ENCODE measurements at regions not wholly inside any gene's neighbourhood (a gene's known extent, or its start where the extent isn't known, plus 50 kb on each side); places are given as distances from the start of the nearest gene placed in this dataset.
A peak's percentile ranks its signal among the peaks of the same experiment; 100 is the strongest.
"Not testable (repeated sequence)": the region's sequence is repeated elsewhere in the genome, so short reads cannot be mapped to it uniquely, and the experiment has no call there.

DNA sequence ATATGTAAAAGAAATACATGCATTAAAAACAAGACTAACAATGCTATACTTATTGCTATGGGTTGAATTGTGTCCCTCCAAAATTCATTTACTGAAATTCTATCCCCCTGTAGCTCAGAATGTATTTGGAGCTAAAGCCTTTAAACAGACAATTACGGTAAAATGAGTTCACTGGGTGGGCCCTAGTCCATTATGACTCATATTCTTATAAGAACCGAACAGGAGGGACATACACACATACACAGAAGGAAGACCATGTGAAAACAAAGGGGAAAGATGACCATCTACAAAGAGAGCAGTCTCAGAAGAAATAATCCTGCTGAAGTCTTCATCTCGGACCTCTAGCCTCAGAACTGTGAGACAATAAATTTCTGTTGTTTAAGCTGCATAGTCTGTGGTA lies 77.1 kb upstream of the ANKS1B start:
- H3K4me3 ChIP-seq (replicated peaks in 1 of 4; ENCODE audit: control extremely low read depth in 1 of 4, insufficient read depth in 1 of 4, low read depth in 3 of 4, low read length in 4 of 4): no peak overlapping the region
- no peak overlapping the region for H2AFZ ChIP-seq (ENCODE audit: low read length)
- H3K79me2 ChIP-seq (ENCODE audit: control insufficient read depth, insufficient read depth, low read length): no peaks in the 10 kb centered on the region
- no peaks in the 10 kb centered on the region for H3K4me1 ChIP-seq (ENCODE audit: control insufficient read depth, extremely low read depth, insufficient read depth, low read length)
- no peak overlapping the region for H3K9ac ChIP-seq (ENCODE audit: insufficient read depth, low read length)
- H3K4me2 ChIP-seq (ENCODE audit: extremely low read depth, insufficient read depth, low read length): no peak overlapping the region
- H3K27me3 ChIP-seq (ENCODE audit: control insufficient read depth, insufficient read depth, low read length): no peaks in the 10 kb centered on the region
- H3K27ac ChIP-seq (ENCODE audit: insufficient read depth, low read length): no peak overlapping the region
- H3K9me3 ChIP-seq (ENCODE audit: control insufficient read depth, insufficient read depth, low read depth, low read length): no peaks in the 10 kb centered on the region
- DNase-seq (ENCODE audit: low read depth in 2 of 2): peak; percentile 22 to 46
- no peaks in the 10 kb centered on the region for H3K36me3 ChIP-seq (ENCODE audit: control insufficient read depth, insufficient read depth, low read length)
- H4K20me1 ChIP-seq (ENCODE audit: control insufficient read depth, extremely low read depth, insufficient read depth, low read length): no peaks in the 10 kb centered on the region
- no peak for TF ChIP-seq EZH2 (IDR thresholded peaks at IDR 0.05; ENCODE audit: low read length, missing control alignments)
- TF ChIP-seq, protein P1, sequence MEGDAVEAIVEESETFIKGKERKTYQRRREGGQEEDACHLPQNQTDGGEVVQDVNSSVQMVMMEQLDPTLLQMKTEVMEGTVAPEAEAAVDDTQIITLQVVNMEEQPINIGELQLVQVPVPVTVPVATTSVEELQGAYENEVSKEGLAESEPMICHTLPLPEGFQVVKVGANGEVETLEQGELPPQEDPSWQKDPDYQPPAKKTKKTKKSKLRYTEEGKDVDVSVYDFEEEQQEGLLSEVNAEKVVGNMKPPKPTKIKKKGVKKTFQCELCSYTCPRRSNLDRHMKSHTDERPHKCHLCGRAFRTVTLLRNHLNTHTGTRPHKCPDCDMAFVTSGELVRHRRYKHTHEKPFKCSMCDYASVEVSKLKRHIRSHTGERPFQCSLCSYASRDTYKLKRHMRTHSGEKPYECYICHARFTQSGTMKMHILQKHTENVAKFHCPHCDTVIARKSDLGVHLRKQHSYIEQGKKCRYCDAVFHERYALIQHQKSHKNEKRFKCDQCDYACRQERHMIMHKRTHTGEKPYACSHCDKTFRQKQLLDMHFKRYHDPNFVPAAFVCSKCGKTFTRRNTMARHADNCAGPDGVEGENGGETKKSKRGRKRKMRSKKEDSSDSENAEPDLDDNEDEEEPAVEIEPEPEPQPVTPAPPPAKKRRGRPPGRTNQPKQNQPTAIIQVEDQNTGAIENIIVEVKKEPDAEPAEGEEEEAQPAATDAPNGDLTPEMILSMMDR (conservative IDR thresholded peaks at IDR 0.05 in 1 of 2, IDR thresholded peaks at IDR 0.05 in 1 of 2; ENCODE audit: low read depth in 1 of 2, low read length in 2 of 2): no peak

DNA sequence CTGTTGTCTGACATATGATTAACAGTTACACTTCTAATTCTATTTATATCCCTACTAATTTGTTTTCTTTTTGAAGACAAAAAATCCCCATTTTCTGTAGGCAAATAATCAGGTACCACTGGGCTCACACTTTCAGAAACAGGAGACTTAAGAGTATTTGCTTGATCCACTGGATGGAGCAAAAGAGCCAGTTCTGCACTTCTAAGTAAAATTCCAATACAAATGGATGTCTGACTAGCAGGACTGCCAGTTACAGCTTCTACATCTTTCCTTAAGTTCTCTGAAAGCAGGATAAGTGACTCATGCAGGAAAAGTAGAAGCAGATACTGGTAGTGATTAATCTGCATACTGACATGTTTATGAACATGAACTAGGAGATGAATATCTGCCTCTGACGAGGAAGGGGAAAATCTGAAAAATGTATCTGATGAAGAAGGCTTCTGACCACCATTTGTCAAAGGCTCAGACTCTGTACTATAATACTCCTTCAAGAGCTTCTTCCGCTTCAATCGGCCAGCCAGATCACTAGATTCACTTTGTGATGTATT lies 73.8 kb upstream of the ANKS1B start:
- no peaks in the 10 kb centered on the region for H4K20me1 ChIP-seq (ENCODE audit: control insufficient read depth, extremely low read depth, insufficient read depth, low read length)
- H3K79me2 ChIP-seq (ENCODE audit: control insufficient read depth, insufficient read depth, low read length): no peaks in the 10 kb centered on the region
- H3K27me3 ChIP-seq (ENCODE audit: control insufficient read depth, insufficient read depth, low read length): no peaks in the 10 kb centered on the region
- H2AFZ ChIP-seq (ENCODE audit: low read length): no peak overlapping the region
- H3K4me2 ChIP-seq (ENCODE audit: extremely low read depth, insufficient read depth, low read length): no peak overlapping the region
- no peak overlapping the region for H3K4me3 ChIP-seq (replicated peaks in 1 of 4; ENCODE audit: control extremely low read depth in 1 of 4, insufficient read depth in 1 of 4, low read depth in 3 of 4, low read length in 4 of 4)
- TF ChIP-seq, protein P1 (conservative IDR thresholded peaks at IDR 0.05 in 1 of 2, IDR thresholded peaks at IDR 0.05 in 1 of 2; ENCODE audit: low read depth in 1 of 2, low read length in 2 of 2): peak; percentile 45 to 53
- TF ChIP-seq EZH2 (IDR thresholded peaks at IDR 0.05; ENCODE audit: low read length, missing control alignments): no peak
- H3K27ac ChIP-seq (ENCODE audit: insufficient read depth, low read length): no peak overlapping the region
- DNase-seq (ENCODE audit: low read depth in 2 of 2): peak; percentile 86 to 97
- H3K4me1 ChIP-seq (ENCODE audit: control insufficient read depth, extremely low read depth, insufficient read depth, low read length): no peaks in the 10 kb centered on the region
- H3K36me3 ChIP-seq (ENCODE audit: control insufficient read depth, insufficient read depth, low read length): no peaks in the 10 kb centered on the region
- no peaks in the 10 kb centered on the region for H3K9me3 ChIP-seq (ENCODE audit: control insufficient read depth, insufficient read depth, low read depth, low read length)
- no peak overlapping the region for H3K9ac ChIP-seq (ENCODE audit: insufficient read depth, low read length)

DNA sequence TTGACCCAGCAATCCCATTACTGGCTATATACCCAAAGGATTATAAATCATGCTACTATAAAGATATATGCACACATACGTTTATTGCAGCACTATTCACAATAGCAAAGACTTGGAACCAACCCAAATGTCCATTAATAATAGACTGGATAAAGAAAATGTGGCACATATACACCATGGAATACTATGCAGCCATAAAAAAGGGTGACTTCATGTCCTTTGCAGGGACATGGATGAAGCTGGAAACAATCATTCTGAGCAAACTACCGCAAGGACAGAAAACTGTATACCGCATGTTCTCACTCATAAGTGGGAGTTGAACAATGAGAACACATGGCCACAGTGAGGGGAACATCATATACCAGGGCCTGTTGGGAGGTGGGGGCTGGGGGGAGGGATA lies 61.5 kb upstream of the ANKS1B start:
- not testable (repeated sequence) for H3K9ac ChIP-seq (ENCODE audit: insufficient read depth, low read length); H3K36me3 ChIP-seq (ENCODE audit: control insufficient read depth, insufficient read depth, low read length); H3K4me3 ChIP-seq (replicated peaks in 1 of 4; ENCODE audit: control extremely low read depth in 1 of 4, insufficient read depth in 1 of 4, low read depth in 3 of 4, low read length in 4 of 4); H3K4me2 ChIP-seq (ENCODE audit: extremely low read depth, insufficient read depth, low read length); H4K20me1 ChIP-seq (ENCODE audit: control insufficient read depth, extremely low read depth, insufficient read depth, low read length); H3K4me1 ChIP-seq (ENCODE audit: control insufficient read depth, extremely low read depth, insufficient read depth, low read length); H3K27ac ChIP-seq (ENCODE audit: insufficient read depth, low read length); DNase-seq (ENCODE audit: low read depth in 2 of 2); H3K27me3 ChIP-seq (ENCODE audit: control insufficient read depth, insufficient read depth, low read length); H3K9me3 ChIP-seq (ENCODE audit: control insufficient read depth, insufficient read depth, low read depth, low read length); H2AFZ ChIP-seq (ENCODE audit: low read length); H3K79me2 ChIP-seq (ENCODE audit: control insufficient read depth, insufficient read depth, low read length)

All from fibroblast of lung (primary cell).